ENCODE measurements at regions not wholly inside any gene's neighbourhood (a gene's known extent, or its start where the extent isn't known, plus 50 kb on each side); places are given as distances from the start of the nearest gene placed in this dataset.

DNA sequence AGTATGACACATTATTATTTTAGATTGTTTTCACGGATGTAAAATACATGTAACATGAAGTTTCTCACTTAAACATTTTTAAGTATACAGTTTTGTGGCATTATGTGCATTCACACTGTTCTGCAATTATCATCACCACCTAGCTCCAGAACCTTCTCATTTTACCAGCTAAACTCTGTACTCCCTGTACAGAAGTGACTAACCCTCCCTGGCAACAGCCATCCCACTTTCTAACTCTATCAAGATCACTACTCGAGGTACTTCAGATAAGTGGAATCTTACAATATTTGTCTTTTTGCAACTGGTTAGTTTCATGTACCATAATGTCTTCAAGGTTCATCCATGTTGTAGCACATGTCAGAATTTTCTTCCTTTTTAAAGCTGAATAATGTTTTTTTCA, 116.3 kb upstream of the IGF1R start:
- H3K9me3 ChIP-seq: no peaks in the 10 kb centered on the region
- no peak overlapping the region for H3K27ac ChIP-seq
- no peak overlapping the region for H3K4me3 ChIP-seq
- ATAC-seq (no peak), DNase-seq (no peak)
- H3K27me3 ChIP-seq: no peaks in the 10 kb centered on the region
- intact Hi-C loops (cut with DNase I): loop anchor here (10.0 kb wide), 1 partner anchor 103 kb away; no protein-coding TSS in a partner anchor
- 57 to 68% methylated on average over 2 of the region's 2 CpGs for WGBS, 2 donors
- TF ChIP-seq POLR2A (IDR thresholded peaks at IDR 0.05): no peak
- TF ChIP-seq, protein P1, sequence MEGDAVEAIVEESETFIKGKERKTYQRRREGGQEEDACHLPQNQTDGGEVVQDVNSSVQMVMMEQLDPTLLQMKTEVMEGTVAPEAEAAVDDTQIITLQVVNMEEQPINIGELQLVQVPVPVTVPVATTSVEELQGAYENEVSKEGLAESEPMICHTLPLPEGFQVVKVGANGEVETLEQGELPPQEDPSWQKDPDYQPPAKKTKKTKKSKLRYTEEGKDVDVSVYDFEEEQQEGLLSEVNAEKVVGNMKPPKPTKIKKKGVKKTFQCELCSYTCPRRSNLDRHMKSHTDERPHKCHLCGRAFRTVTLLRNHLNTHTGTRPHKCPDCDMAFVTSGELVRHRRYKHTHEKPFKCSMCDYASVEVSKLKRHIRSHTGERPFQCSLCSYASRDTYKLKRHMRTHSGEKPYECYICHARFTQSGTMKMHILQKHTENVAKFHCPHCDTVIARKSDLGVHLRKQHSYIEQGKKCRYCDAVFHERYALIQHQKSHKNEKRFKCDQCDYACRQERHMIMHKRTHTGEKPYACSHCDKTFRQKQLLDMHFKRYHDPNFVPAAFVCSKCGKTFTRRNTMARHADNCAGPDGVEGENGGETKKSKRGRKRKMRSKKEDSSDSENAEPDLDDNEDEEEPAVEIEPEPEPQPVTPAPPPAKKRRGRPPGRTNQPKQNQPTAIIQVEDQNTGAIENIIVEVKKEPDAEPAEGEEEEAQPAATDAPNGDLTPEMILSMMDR (IDR thresholded peaks at IDR 0.05): no peak
- peaks cover 17% of the 10 kb centered on the region for H3K4me1 ChIP-seq
- no peaks in the 10 kb centered on the region for H3K36me3 ChIP-seq (replicated peaks in 1 of 2; ENCODE audit: insufficient read depth in 1 of 2, low read depth in 2 of 2)

DNA sequence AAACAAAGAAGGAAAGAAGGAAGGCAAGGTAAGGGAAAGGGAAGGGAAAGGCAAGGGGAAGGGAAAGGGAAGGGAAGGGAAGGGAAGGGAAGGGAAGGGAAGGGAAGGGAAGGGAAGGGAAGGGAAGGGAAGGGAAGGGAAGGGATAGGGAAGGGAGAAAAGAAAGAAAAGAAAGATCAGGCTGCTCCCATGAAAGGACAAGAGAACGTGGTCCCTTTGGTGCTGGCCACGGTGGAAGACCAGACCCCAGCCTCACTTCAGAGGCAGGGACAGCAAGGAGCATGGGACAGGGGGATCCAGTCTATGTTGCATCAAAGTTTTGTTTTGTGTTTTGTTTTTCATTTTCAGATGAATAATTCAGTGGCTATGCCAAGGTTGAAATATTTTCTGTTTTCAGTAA, 111.4 kb upstream of the IGF1R start:
- no peak for TF ChIP-seq POLR2A (IDR thresholded peaks at IDR 0.05)
- TF ChIP-seq, protein P1 (IDR thresholded peaks at IDR 0.05): no peak
- 86 to 89% methylated on average over 2 of the region's 2 CpGs for WGBS, 2 donors
- Histone ChIP-seq H3K9me3 (no peaks in the 10 kb centered on the region), H3K27ac (no peak overlapping the region), H3K27me3 (no peaks in the 10 kb centered on the region), H3K36me3 (replicated peaks in 1 of 2; ENCODE audit: insufficient read depth in 1 of 2, low read depth in 2 of 2) (no peaks in the 10 kb centered on the region), H3K4me1 (no peaks in the 10 kb centered on the region), H3K4me3 (no peak overlapping the region)
- intact Hi-C loops (cut with DNase I): loop anchor here (10.0 kb wide), 1 partner anchor 98 kb away; no protein-coding TSS in a partner anchor
- no peak for ATAC-seq
- DNase-seq: no peak

DNA sequence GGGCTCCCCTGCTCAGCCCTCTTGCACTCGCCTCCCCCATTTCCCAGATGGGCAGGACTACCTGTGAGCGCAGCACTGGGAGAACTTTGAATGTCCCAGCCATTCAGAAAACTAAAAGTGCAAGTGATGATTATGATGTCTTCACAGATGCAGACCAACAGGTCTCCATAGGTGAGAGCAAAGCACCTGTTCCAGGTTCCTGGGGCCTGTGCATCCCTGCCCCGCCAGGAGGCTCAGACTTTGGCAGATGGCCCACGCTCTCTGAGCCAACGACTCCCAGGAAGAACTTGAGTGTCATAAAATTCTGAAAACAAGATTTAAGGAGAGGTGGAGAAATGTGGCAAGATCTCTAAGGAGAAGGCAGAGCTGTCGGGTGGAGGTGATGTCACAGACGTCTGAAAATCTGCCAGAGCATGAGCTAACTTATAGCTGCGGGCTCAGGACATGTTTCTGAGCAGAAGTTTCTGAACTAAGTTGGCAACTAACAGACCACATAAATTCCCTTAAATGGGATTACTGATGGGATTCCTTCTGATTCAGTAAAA, 110.8 kb upstream of the IGF1R start:
- no peak overlapping the region for H3K27ac ChIP-seq
- DNase-seq: no peak
- H3K4me1 ChIP-seq: no peaks in the 10 kb centered on the region
- WGBS, 2 donors: 65 to 70% methylated on average over 8 of the region's 8 CpGs
- no peaks in the 10 kb centered on the region for H3K27me3 ChIP-seq
- ATAC-seq: no peak
- intact Hi-C loops (cut with DNase I): loop anchor here (10.0 kb wide), 1 partner anchor 97 kb away; no protein-coding TSS in a partner anchor
- H3K36me3 ChIP-seq (replicated peaks in 1 of 2; ENCODE audit: insufficient read depth in 1 of 2, low read depth in 2 of 2): no peaks in the 10 kb centered on the region
- TF ChIP-seq, protein P1 (IDR thresholded peaks at IDR 0.05): no peak
- no peak for TF ChIP-seq POLR2A (IDR thresholded peaks at IDR 0.05)
- H3K9me3 ChIP-seq: no peaks in the 10 kb centered on the region
- H3K4me3 ChIP-seq: no peak overlapping the region

DNA sequence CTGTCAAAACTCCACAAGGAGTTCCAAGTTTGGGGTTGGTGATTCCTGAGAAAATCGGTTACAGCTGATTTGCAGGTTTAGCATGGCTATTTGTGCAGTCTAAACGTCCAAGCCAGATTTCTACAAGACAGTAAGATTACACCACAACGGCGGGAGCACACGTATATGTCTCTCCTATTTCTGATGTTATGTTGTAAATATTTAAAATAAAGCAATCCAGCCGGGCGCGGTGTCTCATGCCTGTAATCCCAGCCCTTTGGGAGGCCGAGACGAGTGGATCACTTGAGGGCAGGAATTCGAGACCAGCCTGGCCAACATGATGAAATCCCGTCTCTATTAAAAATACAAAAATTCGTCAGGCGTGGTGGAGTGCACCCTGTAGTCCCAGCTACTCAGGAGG, 106.8 kb upstream of the IGF1R start:
- DNase-seq: no peak
- intact Hi-C loops (cut with DNase I): no loop called here
- ATAC-seq: no peak

More for the DNA sequence above, 106.8 kb upstream of the IGF1R start:
- Histone ChIP-seq H3K27ac (no peak overlapping the region), H3K4me3 (no peak overlapping the region), H3K9me3 (no peaks in the 10 kb centered on the region), H3K36me3 (replicated peaks in 1 of 2; ENCODE audit: insufficient read depth in 1 of 2, low read depth in 2 of 2) (no peaks in the 10 kb centered on the region), H3K4me1 (no peaks in the 10 kb centered on the region), H3K27me3 (no peaks in the 10 kb centered on the region)
- WGBS, 2 donors: 85 to 86% methylated on average over 14 of the region's 14 CpGs
- TF ChIP-seq, protein P1 (IDR thresholded peaks at IDR 0.05): no peak
- no peak for TF ChIP-seq POLR2A (IDR thresholded peaks at IDR 0.05)
